ENCODE measurements at regions not wholly inside any gene's neighbourhood (a gene's known extent, or its start where the extent isn't known, plus 50 kb on each side); places are given as distances from the start of the nearest gene placed in this dataset.

DNA sequence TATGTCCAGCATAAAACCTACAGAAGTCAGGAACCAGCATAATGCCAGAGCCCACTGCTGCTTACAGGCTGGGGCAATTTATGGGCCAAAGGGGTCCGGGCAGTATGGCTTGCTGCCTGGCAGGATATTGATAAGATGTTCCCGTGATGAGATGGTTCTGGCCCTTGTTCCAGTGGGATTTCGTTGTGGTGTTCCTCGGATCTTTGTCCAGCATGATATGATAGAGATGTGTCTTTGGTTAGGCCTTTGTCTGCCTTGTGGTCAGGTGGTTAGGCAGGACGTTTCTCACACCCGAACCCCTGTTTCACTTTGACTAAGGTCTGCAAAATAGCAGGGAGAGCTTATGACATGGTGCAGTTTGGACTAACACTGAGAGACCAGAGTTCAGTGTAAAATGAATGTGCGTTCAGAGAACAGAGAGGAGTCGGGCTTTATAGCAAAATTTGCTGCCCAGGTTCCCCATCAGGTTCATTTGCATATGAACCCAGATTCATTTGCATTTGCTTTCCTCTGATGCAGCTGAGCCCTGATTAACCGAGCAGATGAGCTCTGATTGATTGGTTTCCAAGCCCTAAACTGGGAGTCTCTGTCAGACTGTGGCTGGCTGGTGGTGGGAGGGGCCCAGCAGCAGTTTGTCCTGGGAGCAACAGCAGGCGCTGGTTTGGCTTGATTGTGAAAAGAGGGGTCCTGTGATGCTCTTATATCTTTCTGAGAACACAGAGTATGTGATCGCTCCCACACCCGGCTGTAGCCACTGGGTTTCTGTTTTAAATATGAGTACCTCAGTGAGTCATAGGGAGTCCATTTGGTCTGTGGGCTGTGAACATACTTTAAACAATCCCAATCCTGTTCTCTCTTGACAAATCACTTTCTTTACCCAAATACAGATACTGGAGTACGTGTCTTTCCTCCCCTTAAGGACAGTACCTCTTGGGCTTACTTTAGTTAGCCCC lies 156.3 kb upstream of the PZP start:
- H3K4me3 ChIP-seq (ENCODE audit: low read depth in 2 of 2, low read length in 1 of 2), result no peak overlapping the region
- H2AFZ ChIP-seq (ENCODE audit: low read depth), result no peak overlapping the region; the same call in 1 of the 2 replicates
- no peaks in the 10 kb centered on the region for H3K9me2 ChIP-seq
- no peaks in the 10 kb centered on the region for H3K79me2 ChIP-seq (ENCODE audit: insufficient read depth)
- no peaks in the 10 kb centered on the region for H4K20me1 ChIP-seq (ENCODE audit: insufficient read depth)
- H3K4me2 ChIP-seq, result no peak overlapping the region
- no peak for DNase-seq
- H3K9me3 ChIP-seq, result no peaks in the 10 kb centered on the region
- H3K9ac ChIP-seq, result no peak overlapping the region
- CTCF ChIA-PET, result interaction anchor here (1.6 kb wide), 1 partner anchor 105 kb away, joined by 4 read pairs; no protein-coding TSS in a partner anchor
- H3F3A ChIP-seq (replicated peaks; ENCODE audit: insufficient read depth), result no peaks in the 10 kb centered on the region
- POLR2A ChIA-PET, result no interaction called here
- no peaks in the 10 kb centered on the region for H3K4me1 ChIP-seq (ENCODE audit: control insufficient read depth in 1 of 2, insufficient read depth in 2 of 2, low read depth in 1 of 2, low read length in 1 of 2)
- no peak for TF ChIP-seq SIN3A (IDR thresholded peaks at IDR 0.05; ENCODE audit: borderline replicate concordance, low read depth, low read length)
- TF ChIP-seq MEF2A (IDR thresholded peaks at IDR 0.05; ENCODE audit: borderline replicate concordance, low read depth), result no peak
- no peak for TF ChIP-seq ELF1 (IDR thresholded peaks at IDR 0.05)
- TF ChIP-seq, protein P1, sequence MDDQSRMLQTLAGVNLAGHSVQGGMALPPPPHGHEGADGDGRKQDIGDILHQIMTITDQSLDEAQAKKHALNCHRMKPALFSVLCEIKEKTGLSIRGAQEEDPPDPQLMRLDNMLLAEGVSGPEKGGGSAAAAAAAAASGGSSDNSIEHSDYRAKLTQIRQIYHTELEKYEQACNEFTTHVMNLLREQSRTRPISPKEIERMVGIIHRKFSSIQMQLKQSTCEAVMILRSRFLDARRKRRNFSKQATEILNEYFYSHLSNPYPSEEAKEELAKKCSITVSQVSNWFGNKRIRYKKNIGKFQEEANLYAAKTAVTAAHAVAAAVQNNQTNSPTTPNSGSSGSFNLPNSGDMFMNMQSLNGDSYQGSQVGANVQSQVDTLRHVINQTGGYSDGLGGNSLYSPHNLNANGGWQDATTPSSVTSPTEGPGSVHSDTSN (IDR thresholded peaks at IDR 0.05), result no peak
- TF ChIP-seq GABPA (IDR thresholded peaks at IDR 0.05; ENCODE audit: low read depth), result no peak
- TF ChIP-seq, protein P2, sequence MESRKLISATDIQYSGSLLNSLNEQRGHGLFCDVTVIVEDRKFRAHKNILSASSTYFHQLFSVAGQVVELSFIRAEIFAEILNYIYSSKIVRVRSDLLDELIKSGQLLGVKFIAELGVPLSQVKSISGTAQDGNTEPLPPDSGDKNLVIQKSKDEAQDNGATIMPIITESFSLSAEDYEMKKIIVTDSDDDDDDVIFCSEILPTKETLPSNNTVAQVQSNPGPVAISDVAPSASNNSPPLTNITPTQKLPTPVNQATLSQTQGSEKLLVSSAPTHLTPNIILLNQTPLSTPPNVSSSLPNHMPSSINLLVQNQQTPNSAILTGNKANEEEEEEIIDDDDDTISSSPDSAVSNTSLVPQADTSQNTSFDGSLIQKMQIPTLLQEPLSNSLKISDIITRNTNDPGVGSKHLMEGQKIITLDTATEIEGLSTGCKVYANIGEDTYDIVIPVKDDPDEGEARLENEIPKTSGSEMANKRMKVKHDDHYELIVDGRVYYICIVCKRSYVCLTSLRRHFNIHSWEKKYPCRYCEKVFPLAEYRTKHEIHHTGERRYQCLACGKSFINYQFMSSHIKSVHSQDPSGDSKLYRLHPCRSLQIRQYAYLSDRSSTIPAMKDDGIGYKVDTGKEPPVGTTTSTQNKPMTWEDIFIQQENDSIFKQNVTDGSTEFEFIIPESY (IDR thresholded peaks at IDR 0.05; ENCODE audit: borderline replicate concordance, low read depth), result no peak
- TF ChIP-seq, protein P3, sequence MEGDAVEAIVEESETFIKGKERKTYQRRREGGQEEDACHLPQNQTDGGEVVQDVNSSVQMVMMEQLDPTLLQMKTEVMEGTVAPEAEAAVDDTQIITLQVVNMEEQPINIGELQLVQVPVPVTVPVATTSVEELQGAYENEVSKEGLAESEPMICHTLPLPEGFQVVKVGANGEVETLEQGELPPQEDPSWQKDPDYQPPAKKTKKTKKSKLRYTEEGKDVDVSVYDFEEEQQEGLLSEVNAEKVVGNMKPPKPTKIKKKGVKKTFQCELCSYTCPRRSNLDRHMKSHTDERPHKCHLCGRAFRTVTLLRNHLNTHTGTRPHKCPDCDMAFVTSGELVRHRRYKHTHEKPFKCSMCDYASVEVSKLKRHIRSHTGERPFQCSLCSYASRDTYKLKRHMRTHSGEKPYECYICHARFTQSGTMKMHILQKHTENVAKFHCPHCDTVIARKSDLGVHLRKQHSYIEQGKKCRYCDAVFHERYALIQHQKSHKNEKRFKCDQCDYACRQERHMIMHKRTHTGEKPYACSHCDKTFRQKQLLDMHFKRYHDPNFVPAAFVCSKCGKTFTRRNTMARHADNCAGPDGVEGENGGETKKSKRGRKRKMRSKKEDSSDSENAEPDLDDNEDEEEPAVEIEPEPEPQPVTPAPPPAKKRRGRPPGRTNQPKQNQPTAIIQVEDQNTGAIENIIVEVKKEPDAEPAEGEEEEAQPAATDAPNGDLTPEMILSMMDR (IDR thresholded peaks at IDR 0.05), result no peak
- no peak for TF ChIP-seq EP300 (IDR thresholded peaks at IDR 0.05; ENCODE audit: borderline replicate concordance in 1 of 2, low read depth in 1 of 2, low read length in 1 of 2)
- no peak for TF ChIP-seq RFX5 (IDR thresholded peaks at IDR 0.05; ENCODE audit: low read length)
- TF ChIP-seq TEAD4 (IDR thresholded peaks at IDR 0.05; ENCODE audit: borderline replicate concordance, insufficient read depth), result no peak
- TF ChIP-seq, protein P4, sequence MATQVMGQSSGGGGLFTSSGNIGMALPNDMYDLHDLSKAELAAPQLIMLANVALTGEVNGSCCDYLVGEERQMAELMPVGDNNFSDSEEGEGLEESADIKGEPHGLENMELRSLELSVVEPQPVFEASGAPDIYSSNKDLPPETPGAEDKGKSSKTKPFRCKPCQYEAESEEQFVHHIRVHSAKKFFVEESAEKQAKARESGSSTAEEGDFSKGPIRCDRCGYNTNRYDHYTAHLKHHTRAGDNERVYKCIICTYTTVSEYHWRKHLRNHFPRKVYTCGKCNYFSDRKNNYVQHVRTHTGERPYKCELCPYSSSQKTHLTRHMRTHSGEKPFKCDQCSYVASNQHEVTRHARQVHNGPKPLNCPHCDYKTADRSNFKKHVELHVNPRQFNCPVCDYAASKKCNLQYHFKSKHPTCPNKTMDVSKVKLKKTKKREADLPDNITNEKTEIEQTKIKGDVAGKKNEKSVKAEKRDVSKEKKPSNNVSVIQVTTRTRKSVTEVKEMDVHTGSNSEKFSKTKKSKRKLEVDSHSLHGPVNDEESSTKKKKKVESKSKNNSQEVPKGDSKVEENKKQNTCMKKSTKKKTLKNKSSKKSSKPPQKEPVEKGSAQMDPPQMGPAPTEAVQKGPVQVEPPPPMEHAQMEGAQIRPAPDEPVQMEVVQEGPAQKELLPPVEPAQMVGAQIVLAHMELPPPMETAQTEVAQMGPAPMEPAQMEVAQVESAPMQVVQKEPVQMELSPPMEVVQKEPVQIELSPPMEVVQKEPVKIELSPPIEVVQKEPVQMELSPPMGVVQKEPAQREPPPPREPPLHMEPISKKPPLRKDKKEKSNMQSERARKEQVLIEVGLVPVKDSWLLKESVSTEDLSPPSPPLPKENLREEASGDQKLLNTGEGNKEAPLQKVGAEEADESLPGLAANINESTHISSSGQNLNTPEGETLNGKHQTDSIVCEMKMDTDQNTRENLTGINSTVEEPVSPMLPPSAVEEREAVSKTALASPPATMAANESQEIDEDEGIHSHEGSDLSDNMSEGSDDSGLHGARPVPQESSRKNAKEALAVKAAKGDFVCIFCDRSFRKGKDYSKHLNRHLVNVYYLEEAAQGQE (IDR thresholded peaks at IDR 0.05; ENCODE audit: low read depth, low read length), result no peak
- H3K36me3 ChIP-seq (replicated peaks in 1 of 2; ENCODE audit: control insufficient read depth in 1 of 2, insufficient read depth in 2 of 2, low read length in 1 of 2), result no peaks in the 10 kb centered on the region
- no peaks in the 10 kb centered on the region; the same call in 1 of the 2 replicates for H3K27me3 ChIP-seq (ENCODE audit: insufficient read depth)
- WGBS (ENCODE audit: low lambda C conversion rate), result 31% methylated on average over 12 of the region's 13 CpGs
- no peak overlapping the region for H3K27ac ChIP-seq (ENCODE audit: low read depth in 2 of 2, low read length in 1 of 2)
